ENCODE measurements at regions not wholly inside any gene's neighbourhood (a gene's known extent, or its start where the extent isn't known, plus 50 kb on each side); places are given as distances from the start of the nearest gene placed in this dataset.

DNA sequence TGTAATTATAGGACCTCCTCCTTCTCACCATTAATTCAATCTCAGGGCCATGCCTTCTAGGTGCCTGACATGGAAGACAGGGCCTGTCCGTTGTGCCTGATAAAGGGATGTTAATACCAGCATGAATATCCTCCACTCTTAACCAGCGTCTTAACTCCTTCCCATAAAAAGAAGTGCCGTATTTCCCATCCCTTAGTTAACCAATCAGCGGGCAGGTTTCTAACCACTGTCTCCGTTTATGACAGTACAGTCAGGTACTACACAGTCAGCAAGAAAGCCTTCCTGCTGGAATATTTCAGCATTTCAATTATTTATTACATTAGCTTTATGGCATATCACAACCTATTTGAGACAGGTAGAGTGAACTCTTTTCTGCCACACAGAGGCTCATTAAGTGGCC, 308.6 kb upstream of the FZD8 start:
- TF ChIP-seq, protein P1, sequence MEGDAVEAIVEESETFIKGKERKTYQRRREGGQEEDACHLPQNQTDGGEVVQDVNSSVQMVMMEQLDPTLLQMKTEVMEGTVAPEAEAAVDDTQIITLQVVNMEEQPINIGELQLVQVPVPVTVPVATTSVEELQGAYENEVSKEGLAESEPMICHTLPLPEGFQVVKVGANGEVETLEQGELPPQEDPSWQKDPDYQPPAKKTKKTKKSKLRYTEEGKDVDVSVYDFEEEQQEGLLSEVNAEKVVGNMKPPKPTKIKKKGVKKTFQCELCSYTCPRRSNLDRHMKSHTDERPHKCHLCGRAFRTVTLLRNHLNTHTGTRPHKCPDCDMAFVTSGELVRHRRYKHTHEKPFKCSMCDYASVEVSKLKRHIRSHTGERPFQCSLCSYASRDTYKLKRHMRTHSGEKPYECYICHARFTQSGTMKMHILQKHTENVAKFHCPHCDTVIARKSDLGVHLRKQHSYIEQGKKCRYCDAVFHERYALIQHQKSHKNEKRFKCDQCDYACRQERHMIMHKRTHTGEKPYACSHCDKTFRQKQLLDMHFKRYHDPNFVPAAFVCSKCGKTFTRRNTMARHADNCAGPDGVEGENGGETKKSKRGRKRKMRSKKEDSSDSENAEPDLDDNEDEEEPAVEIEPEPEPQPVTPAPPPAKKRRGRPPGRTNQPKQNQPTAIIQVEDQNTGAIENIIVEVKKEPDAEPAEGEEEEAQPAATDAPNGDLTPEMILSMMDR (IDR thresholded peaks at IDR 0.05; ENCODE audit: insufficient read depth, low read depth, low read length) = no peak
- no peak for TF ChIP-seq EZH2 (IDR thresholded peaks at IDR 0.05; ENCODE audit: insufficient read depth, low read length)

All from astrocyte (in vitro differentiated cells and primary cell).